Hematopoietic multipotent progenitor cell treated with erythropoietin and hydrocortisone succinate and interleukin-3 and kit ligand, for 17 days (in vitro differentiated cells): ENCODE measurements at regions not wholly inside any gene's neighbourhood (a gene's known extent, or its start where the extent isn't known, plus 50 kb on each side); places are given as distances from the start of the nearest gene placed in this dataset.
"Not testable (repeated sequence)": the region's sequence is repeated elsewhere in the genome, so short reads cannot be mapped to it uniquely, and the experiment has no call there.

Experiments
- DNase-seq: peaks from one replicate; pipeline ENCODE4 v3.0.0-alpha.2; 2015; ENCODE audit warnings: low spot score

- no peak for DNase-seq
Observed at GRCh38 chr1:47522935-47523834, 85.3 kb downstream of the FOXD2 start.

GRCh38 chr1:47523835-47524215, 86.0 kb downstream of the FOXD2 start:
- DNase-seq = no peak

GRCh38 chr1:47524272-47524671, 86.4 kb downstream of the FOXD2 start:
- no peak for DNase-seq

GRCh38 chr1:47527653-47528272, 89.9 kb downstream of the FOXD2 start:
- no peak for DNase-seq

- no peak for DNase-seq
Observed at GRCh38 chr1:47529520-47530098, 91.8 kb downstream of the FOXD2 start.

GRCh38 chr1:47532921-47533792, 95.3 kb downstream of the FOXD2 start:
- DNase-seq = no peak

- DNase-seq = no peak
Observed at GRCh38 chr1:47533793-47534328, 96.0 kb downstream of the FOXD2 start.

GRCh38 chr1:47534436-47534835, 96.6 kb downstream of the FOXD2 start:
- DNase-seq = no peak

GRCh38 chr1:47536646-47537118, 98.8 kb downstream of the FOXD2 start:
- no peak for DNase-seq

- no peak for DNase-seq
Observed at GRCh38 chr1:47537268-47537667, 99.4 kb downstream of the FOXD2 start.

GRCh38 chr1:47537966-47538365, 100.1 kb downstream of the FOXD2 start:
- DNase-seq = no peak

- DNase-seq = not testable (repeated sequence)
Observed at GRCh38 chr1:47538530-47538929, 100.7 kb downstream of the FOXD2 start.

- DNase-seq = not testable (repeated sequence)
Observed at GRCh38 chr1:47541705-47542104, 103.9 kb downstream of the FOXD2 start.

GRCh38 chr1:47543089-47543488, 105.2 kb downstream of the FOXD2 start:
- DNase-seq = not testable (repeated sequence)

GRCh38 chr1:47545912-47546483, 108.2 kb downstream of the FOXD2 start:
- no peak for DNase-seq

- no peak for DNase-seq
Observed at GRCh38 chr1:47547753-47548573, 110.1 kb downstream of the FOXD2 start.

GRCh38 chr1:47548637-47549036, 110.8 kb downstream of the FOXD2 start:
- no peak for DNase-seq

- no peak for DNase-seq
Observed at GRCh38 chr1:47549532-47549931, 111.7 kb downstream of the FOXD2 start.

- no peak for DNase-seq
Observed at GRCh38 chr1:47550929-47551328, 113.1 kb downstream of the FOXD2 start.

- no peak for DNase-seq
Observed at GRCh38 chr1:47551971-47552528, 114.2 kb downstream of the FOXD2 start.
